Ammon's horn (tissue), 1 donor: ENCODE measurements at regions not wholly inside any gene's neighbourhood (a gene's known extent, or its start where the extent isn't known, plus 50 kb on each side); places are given as distances from the start of the nearest gene placed in this dataset.
A peak's percentile ranks its signal among the peaks of the same experiment; 100 is the strongest.

Experiments
- DNase-seq: peaks from one replicate; pipeline ENCODE4 v3.0.0-alpha.2; 2016; ENCODE audit warnings: low spot score

DNA sequence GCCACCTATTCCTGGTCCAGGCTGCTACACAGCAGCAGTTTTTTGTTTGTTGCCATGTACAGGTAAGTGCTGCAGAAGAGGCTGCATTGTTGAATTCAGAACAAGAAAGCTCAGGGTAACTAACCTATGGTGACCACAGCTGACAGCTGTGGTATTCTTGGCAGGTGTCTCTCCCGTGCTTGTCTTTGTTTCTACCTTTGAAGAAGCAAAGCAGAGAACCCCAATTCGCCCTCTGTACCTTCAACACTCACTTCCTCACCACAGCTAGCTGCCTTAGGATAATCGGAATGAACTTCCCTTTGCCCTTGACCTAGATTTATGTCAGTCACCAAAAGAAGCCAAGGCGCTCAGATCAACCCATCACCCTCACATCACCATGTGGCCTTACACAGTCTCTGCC is 1703.3 kb upstream of the SLC10A2 start:
- no peak for DNase-seq

DNA sequence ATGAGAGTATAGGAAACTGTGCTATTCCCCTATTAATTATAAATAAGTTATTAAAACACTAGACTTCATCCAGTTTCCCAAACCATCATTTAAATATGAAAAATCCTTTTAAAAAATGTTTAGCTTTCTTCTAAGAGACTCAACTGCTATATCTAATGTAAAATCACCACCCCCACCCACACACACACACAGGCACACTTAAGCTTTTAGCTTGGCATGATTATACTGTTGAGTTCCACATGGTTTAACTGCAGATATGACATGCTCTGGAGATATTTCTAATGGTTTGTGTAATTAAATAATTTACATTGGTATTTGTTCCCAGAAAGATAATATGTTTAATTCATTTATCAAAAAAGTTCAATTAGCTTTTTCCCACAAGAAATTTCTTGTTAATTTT is 1700.1 kb upstream of the SLC10A2 start:
- DNase-seq: no peak

DNA sequence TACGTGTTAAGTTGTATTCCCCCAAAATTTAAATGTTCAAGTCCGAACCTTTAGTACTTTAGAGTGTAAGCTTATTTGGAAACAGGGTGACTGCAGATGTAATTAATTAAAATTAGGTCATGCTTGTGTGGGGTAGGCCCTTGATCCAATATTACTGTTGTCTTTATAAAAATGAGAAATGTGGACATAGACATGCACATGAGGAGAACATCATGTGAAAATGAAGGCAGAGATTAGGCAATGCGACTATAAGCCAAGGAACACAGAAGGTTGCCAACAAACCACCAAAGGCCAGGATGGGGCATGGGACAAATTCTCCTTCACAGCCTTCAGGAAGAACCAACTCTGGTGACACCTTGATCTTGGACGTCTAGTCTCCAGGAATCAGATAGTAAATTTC is 1698.4 kb upstream of the SLC10A2 start:
- DNase-seq: no peak

DNA sequence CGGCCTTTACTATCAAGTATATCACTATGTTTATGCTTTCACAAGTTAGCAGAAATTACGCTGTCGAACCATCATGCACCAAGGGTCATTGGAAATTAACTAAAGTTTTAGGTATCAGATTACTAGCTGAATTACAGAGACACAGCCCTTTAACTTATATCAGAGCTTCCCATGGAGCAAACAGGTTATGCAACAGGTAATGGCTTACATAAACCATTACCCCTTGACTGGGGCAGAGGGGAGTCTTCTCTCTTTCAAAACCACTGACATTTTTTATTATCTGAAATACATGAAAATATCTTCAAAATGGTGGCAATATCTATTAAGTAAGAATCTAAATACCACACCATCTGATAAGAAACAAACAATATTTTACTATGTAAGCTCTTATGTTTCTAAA is 1692.9 kb upstream of the SLC10A2 start:
- no peak for DNase-seq

DNA sequence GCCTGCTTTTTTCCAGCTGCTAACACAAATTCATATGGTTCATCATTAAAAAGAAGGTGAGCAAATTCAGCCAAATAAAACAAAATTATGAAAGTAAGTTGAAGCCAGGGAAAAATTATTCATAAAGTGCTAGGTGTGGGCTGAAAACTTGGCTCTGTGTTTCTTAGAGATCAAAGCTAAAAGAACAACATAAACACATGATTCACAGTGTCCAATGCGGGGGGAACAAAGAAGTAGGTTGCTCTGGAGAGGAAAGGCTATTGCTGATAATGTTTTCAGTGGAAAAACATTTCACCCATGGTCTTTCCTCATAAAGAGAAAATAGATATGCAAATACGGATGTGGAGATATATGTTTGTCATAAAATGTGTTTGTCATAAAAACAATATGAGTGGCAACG is 1691.5 kb upstream of the SLC10A2 start:
- DNase-seq: peak; percentile 13

DNA sequence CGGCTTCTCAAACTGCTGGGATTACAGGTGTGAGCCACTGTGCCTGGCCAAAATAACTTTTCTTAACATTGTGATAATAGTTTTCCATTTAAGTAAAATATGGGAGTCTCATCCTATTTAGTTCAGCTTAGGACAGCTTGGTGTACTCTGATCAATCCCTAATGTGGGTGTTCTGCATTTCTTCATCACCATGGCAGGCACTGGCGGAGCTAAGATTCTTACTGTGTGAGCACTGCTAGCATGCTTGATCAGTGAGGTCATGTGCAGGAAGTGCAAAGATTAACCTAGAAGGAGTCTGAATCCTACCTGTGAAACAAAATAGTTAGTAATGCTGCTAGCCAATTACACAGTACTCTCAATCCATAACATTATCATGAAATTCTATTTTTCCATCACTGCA is 1684.2 kb upstream of the SLC10A2 start:
- no peak for DNase-seq

DNA sequence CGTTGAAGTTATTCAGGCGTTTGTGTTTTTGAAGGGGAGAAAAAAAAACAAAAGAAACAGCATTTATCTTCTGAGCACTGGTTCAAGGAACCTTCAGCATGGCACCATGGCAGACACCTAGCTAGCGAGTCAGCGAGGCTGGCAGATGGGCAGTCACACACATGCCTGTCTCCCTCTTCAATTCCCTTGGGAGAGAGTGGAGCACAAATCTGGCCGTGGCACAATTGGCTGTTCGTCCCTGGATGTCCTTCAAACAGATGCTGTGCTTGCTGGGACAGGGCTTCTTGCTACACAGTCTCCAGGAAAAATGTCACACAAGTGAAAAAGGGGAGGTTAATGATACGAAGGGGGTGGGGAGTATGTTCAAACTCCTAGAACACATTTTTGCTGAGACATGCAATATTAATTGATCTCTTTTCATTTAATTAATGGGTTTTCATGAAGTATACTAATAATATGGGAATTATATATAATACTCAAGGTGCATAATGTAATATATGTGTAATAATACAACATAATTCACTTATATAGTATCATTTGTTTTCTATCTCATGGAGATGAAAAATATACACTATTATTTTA is 1674.5 kb upstream of the SLC10A2 start:
- DNase-seq: peak; percentile 10

DNA sequence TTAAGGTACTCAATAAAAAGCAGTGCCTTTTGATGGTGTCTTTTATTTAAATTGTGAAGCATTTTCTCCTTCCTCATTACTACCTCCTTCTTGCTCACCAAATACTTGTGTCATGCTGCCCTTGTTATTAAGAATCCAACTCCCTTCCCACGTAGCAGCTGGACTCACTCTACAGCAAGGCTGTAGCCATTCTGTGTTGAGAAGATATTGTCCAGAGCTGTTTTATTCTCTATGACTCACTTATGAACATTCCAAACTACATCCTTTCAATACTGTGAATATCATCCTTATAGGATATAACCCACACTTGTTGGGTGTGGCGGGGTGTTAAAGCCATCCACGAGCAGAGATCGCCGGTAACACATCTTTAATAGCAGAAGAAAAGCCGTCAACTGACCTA is 1671.5 kb upstream of the SLC10A2 start:
- DNase-seq: no peak

DNA sequence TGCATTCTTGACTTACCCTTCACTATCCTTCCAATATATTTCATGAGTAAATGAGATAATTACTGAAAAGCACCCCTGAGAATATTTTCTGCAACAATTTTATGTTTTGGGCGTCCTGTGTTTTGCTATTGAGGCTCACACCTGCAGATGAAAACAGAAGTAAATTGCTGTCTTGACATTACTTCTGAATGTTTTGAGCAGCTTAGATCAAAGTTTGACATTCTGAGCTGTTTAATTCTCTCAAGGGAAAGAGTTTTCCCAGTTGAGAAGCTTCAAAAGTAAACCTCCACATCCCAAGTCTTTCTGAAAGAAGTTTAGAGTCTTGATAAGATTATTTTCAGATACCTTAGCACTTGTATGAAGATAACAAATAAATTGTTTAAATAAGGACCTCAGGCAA is 1667.2 kb upstream of the SLC10A2 start:
- DNase-seq: no peak

DNA sequence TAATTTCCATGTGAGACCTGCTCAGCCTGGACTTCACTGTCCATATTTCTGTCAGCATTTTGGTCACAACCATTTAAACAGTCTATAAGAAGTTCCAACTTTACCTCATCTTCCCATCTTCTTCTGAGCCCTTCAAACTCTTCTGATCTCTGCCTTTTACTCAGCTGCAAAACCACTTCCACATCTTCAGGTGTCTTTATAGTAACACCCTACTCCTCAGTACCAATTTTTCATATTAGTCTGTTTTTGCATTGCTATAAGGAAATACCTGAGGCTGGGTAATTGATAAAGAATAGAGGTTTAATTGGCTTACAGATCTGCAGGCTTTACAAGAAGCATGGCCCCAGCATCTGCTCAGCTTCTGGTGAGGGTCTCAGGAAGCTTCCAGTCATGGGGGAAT is 1648.9 kb upstream of the SLC10A2 start:
- no peak for DNase-seq

DNA sequence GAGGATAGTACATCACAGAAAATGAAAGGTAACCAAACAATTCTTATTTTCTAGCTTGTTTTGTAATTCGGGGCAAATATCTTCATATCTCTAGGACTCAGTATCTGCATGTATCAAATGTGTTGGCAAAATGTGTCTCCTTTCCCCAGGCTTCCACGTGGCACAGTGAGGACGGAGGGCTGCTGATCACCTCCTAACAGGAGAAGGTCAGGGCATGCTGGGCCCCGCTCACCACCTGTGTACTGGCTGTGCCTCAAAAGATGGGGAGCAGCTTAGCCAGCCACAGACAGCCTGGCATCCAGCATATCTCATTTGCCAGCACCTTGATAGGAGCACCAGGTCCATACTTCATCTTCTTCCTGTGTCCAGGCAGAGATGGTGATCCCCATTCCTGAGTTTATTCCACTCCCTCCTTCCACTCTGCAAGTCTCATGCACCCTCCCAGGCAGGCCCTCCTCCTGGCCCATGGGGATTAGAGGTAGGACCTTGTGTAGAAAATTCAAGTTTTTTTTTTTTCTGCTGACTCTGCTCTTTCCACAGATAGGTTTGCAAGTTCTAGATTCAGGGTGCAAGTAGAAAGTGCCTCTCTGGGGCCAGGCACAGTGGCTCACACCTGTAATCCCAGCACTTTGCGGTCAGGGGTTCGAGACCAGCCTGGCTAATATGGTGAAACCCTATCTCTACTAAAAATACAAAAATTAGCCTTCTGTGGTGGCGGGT is 1639.0 kb upstream of the SLC10A2 start:
- DNase-seq: no peak

DNA sequence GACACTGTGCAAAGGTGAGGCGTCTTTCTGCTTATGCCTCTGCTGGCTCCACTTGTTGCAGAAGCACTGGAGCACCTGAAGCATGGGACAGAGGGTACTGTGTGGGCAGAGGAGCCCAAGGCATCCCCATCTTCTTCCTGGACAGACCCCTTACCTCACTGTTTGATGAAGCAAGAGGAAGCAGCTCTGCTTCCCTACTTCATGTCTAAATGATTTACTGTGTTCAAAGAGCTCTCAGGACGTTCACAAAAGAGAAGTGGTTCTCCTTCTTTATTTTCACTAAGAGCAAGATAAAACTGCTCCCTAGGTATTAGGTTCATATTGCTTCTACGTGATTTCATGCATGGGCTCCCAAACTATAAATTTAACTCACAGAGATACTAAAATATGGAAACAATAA is 1635.4 kb upstream of the SLC10A2 start:
- no peak for DNase-seq

DNA sequence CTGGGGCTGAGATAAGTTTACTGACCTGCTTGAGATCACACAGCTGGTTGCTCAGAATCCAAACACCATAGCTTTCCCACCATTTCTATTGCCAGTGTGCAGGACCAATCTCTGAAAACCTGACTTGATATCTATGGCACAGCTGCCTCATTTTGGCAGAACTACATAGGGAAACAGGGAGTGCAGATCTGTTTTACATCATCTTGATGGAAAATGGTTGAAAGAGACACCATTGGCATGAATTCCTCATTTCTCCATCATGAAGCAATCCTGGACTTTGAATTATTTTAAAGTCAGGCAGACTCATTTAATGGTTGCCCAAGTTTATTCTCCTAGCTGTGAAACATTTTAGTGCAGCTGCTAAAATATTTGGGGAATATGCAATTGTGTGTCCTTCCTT is 1628.2 kb upstream of the SLC10A2 start:
- no peak for DNase-seq

DNA sequence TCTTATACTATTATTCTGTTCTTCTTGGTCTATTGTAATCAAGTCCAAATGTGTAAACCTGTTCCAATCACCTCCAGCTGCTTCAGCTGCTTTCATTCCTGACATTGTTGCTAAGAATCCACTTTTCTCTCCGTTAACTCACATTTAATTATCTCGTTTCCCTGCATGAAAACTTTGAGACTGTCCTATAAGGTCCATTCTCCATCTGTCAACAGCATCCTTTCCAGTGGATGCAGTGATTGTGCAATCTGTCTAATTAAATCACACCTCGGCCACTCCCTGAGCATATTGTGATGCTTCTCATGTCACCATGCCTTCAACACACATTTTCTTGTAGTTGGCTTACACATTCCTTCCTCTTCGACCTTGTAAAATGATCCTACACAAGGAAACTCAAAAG is 1626.9 kb upstream of the SLC10A2 start:
- DNase-seq: no peak

DNA sequence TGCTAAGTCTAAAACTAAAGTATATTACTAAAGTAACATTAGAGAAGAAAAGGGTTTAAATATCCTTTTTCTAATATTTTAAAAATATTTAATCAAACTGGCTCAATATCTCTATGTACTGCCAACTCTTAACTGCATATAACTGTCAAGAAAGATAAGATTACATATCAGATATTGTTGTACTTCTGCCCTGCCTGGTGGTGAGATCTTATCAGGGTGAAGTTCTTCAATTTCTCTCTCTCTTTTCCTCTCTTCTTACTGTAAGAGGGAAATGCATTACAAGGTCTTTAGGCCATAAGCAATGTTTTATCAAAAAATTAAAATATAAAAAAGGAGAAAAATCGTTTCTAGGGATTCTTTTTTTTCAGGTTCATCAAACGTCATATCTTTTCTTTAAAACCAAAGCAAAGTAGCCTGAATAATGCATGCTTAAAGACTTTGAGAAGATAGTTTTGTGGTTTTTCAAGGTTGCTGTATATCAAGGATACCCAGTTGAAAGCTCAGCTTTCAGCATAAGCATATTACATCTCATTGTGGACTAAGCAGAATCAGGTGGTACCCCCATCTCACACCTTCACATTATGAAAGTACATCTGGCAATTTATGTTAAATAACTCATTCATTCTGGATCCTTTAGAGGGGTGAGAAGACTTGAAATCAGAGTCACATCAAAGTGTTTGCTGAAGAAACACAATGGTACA is 1625.7 kb upstream of the SLC10A2 start:
- no peak for DNase-seq

DNA sequence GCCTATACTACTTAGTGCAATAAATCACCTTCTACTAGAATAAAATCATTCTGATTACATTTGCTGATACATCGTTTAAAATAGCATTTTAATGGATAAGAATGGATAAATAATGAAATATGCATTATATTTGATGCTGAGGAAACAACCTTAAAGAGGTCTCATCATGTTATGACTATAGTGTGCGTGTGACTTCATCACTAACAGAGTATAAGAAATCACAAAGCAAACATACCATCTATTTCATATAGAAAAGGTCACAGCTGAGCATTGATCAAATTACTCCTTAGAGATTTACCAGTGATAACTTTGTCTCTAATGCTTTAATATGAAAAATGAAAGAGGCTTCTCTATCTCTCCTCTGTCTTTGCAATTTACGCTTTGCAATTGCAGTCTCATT is 1620.3 kb upstream of the SLC10A2 start:
- no peak for DNase-seq

DNA sequence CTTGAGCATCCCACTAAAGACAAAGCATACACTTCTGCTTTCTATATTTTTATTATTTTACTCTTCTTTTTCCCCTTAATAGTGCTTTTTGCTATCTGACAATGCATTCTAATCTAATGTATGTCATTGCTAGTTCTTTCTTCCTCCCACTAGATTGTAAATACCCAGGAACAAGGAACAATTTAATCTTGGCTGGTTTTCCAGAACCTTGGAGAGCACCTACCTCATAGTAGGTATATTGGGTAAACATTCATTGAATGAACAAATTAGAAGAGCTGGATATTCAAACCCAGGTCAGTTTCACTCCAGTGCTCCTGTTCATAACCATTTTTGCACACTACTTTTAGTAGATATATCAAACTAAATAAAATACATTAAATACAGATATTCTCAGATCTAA is 1617.6 kb upstream of the SLC10A2 start:
- no peak for DNase-seq

DNA sequence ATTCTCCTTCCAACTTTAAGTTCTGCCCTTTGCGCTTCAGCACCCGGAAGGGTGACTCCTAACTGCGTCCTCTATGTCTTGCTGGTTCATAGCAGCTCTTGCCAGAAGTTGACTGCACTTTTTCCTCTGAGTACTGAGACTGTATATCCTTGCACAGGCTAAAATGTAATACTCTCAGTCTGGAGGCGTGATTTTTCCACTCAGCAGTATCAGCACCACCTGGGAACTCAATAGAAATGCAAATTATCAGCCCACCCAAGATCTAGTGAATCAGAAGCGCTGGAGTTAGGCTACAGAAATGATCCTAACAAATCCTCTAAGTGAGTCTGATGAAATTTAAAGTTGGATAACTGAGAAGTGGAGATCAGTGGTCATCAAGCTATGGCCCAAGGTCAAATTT is 1611.9 kb upstream of the SLC10A2 start:
- peak; percentile 27 for DNase-seq

DNA sequence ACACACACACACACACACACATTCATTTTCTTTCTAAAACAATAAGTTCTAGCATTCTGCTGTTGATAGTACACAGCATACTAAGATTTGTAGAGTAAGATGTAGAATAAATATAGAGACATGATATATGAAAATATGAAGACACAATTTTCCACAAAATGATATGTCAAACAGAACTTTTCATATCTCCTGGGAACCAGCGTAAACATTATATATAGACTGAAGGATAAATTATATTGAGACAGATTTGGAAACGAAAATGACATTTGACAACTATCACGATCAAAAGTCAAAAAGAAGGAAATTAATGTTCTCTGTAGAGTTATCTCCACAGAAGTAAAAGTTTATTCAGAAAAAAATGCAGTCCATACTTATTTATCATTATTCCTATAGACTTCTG is 1605.7 kb upstream of the SLC10A2 start:
- DNase-seq: no peak

DNA sequence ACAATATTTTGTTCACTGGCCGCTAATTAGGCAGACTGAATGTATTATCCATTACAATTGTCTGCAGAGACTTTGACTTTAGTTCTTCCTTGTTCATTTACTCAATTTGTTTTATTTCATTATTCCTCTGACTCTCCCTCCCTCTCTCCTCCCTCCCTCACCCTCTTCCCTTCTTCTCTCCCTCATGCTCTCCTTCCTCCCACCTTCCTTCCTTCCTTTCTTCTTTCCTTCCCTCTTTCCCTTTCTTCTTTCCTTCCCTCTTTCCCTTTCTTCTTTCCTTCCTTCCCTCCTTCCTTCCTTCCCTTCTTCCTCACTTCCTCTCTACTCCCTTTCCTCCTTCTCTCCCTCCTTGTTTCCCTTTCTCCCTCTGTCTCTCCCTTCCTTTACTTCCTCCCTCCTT is 1591.0 kb upstream of the SLC10A2 start:
- no peak for DNase-seq

DNA sequence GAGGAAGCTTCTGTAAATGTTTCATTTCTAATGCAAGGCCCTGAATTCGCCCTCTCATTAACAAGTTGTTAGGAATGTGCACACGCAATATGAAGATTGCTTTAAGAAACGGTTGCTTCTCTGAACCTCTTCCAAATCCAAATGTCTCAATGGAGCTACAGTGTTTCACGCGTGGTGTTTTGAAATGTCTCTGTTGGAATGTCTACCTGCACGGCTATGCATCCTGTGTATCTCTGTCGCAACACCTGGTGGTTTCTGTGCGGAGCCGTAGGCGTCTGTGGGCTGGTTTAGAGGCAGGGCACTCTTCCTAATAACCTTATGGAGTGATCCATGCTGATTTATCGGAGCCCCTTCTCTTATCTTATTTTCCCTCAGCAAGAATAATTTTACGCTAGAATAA is 1584.2 kb upstream of the SLC10A2 start:
- DNase-seq: no peak

DNA sequence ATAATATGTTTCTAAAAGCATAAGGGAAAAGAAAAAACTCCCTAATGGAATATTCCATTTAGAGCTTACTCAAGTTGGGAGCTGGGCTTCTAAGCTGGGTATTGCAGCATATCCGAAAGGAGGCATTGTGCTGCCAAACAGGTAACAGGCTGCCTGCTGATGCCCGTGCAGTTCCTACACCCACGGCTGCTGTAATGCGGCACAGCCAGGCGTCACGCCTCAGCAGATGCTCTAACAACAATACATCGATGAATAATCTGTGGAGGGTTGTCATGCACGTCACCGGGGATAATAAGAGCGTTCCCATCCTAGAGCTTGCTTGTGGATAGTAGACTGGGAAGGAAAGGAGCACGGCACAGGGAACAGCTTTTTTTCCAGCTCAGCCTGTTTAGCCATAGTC is 1582.1 kb upstream of the SLC10A2 start:
- peak; percentile 70 for DNase-seq

DNA sequence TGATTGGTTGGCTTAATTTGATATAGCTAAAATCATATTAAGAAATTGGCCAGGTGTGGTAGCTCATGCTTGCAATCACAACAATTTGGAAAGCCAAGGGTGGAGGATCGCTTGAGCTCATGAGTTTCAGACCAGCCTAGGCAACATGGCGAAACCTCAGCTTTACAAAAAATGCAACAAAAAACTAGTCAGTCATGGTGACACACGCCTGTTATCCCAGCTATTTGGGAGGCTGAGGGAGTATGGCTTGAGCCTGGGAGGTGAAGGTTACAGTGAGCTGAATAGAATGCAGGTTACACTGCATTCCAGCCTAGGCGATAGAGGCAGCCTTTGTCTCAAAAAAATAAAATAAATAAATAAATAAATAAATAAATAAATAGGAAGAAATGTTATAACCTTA is 1579.6 kb upstream of the SLC10A2 start:
- no peak for DNase-seq

DNA sequence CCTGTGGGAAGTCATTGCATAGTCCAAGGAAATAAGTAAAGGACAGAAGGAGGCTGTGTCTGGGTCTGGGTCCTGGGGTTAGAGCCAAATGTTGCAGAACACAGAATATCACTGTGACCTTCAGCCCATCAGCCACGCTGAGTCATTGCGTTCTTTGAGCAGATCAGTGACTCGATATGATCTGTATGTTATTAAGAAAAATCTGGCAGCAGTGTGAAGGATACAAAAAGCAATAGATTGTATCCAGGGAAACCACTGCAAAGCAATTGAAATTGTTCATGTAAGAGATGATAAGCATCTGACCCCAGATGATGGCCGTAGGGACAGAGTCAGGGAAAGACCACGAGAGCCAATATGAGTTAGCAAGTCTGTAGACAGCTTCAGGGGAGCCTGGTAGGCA is 1575.1 kb upstream of the SLC10A2 start:
- DNase-seq: no peak
